Endothelial cell of umbilical vein (primary cell): ENCODE measurements at regions not wholly inside any gene's neighbourhood (a gene's known extent, or its start where the extent isn't known, plus 50 kb on each side); places are given as distances from the start of the nearest gene placed in this dataset.

Experiments used
- CTCF ChIP-seq, 2 donors: IDR thresholded peaks; 1 replicate in 1 of 2; 2 replicates in 1 of 2; pipeline ENCODE4 v1.5.1; 2011; ENCODE audit warnings: low read length in 2 of 2, mild to moderate bottlenecking in 2 of 2, moderate library complexity in 2 of 2, control low read depth in 1 of 2, inconsistent platforms in 1 of 2, low read depth in 1 of 2; ENCODE audit not compliant: insufficient read depth in 1 of 2; ENCODE audit errors: extremely low read depth in 1 of 2
- EZH2 ChIP-seq: IDR thresholded peaks from 2 replicates; pipeline ENCODE4 v1.6.1; 2012; ENCODE audit warnings: borderline replicate concordance, low read depth, mild to moderate bottlenecking, moderate library complexity, low read length, inconsistent platforms; ENCODE audit not compliant: severe bottlenecking
- FOS ChIP-seq: IDR thresholded peaks from 2 replicates; pipeline ENCODE4 v1.6.1; 2011; ENCODE audit warnings: mild to moderate bottlenecking, low read length, moderate library complexity, borderline replicate concordance; ENCODE audit not compliant: insufficient read depth
- JUN ChIP-seq: IDR thresholded peaks from 2 replicates; pipeline ENCODE4 v1.6.1; 2011; ENCODE audit warnings: borderline replicate concordance, low read depth; ENCODE audit not compliant: insufficient read length, insufficient read depth
- MAX ChIP-seq: IDR thresholded peaks from 2 replicates; pipeline ENCODE4 v1.6.1; 2011; ENCODE audit not compliant: insufficient read depth, insufficient read length
- MYC ChIP-seq: IDR thresholded peaks from one replicate; pipeline ENCODE4 v1.6.1; 2011; ENCODE audit warnings: mild to moderate bottlenecking, low read depth, low read length
- POLR2A ChIP-seq: IDR thresholded peaks from 2 replicates; pipeline ENCODE4 v1.6.1; 2012; ENCODE audit warnings: low read depth, mild to moderate bottlenecking, control low read depth, low read length
- POLR2AphosphoS5 ChIP-seq: IDR thresholded peaks from 2 replicates; pipeline ENCODE4 v1.6.1; 2012; ENCODE audit warnings: low read depth, mild to moderate bottlenecking, control low read depth, low read length, moderate library complexity; ENCODE audit not compliant: insufficient read depth

- no peak for TF ChIP-seq POLR2AphosphoS5
- no peak for TF ChIP-seq MYC
- TF ChIP-seq POLR2A: no peak
- no peak for TF ChIP-seq CTCF (IDR thresholded peaks at IDR 0.05; ENCODE audit: extremely low read depth in 1 of 2, insufficient read depth in 1 of 2, low read depth in 1 of 2, low read length in 2 of 2)
- no peak for TF ChIP-seq EZH2
- TF ChIP-seq FOS: no peak
- TF ChIP-seq MAX: no peak
- no peak for TF ChIP-seq JUN
These were observed 86.8 kb downstream of the C21orf91 start for GRCh38 chr21:17732306-17732705.
